T-helper 2 cell (primary cell): ENCODE measurements at regions not wholly inside any gene's neighbourhood (a gene's known extent, or its start where the extent isn't known, plus 50 kb on each side); places are given as distances from the start of the nearest gene placed in this dataset.

Experiments used
- DNase-seq, 5 experiments: peaks; one replicate each; pipeline versions ENCODE4 v3.0.0 to v3.0.0-alpha.2; 2012 to 2022

DNA sequence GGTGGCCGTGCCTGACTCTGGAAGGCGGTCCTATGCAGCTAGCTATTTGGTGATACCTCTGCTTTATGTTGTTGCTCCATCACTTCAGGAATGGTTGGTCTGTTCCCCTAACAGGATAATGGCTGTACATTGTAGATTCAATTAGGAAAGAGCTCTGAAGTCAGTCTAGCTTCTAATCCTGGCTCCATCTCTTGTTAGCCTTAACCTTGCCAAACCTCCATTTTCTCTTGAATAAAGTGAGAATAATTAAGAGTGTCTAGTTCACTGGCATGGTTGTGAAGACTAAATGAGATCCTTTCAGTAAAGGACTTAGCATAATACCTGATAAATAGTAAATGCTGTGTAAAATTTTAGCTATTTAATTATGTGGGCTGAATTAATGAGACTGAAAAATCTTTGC lies 262.5 kb upstream of the ARHGAP20 start:
- no peak for DNase-seq

DNA sequence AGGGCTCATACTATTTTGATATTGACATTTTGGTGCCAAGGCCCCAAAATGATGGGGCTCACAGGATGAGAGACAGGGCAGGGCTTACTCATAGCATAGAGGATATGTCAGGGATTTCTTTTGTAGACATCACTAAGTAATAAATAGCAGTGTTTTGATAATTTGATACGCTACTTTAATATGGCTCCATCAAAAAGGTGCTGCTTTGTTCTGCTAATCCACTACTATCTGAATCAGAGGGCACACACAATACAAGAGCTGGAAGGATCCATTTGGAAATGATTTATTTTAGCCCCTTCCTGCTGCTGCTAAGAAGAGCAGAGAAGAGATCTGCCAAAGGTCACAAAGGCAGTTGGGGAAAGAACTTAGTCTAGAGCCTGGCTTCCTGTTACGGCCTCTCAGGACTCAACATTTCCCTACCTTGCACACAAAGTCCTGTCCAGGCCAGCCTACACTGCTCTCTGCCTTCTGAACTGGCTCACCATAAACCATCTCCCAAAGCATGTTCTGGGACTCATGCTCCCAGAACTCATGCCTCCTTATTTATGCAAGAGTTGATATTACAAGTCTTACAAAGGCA lies 261.3 kb upstream of the ARHGAP20 start:
- no peak for DNase-seq

DNA sequence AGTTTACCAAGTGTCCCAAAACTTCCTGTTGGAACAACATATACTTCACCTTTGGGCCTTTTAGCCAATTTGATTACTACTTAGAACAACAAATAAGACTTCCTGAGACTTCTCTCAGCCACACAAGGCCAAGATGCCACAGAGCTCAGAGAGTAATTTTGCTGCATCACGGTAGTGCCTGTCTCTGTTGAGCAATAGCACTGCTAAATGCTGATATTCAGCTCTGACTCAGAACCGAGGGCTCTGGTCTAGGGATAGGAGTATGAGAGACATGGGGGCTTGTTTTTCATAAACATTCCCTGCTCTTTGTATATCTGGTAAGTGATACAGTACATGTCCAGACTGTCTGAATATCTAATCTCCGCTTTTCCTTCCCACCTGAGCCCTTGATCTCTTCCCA lies 260.4 kb upstream of the ARHGAP20 start:
- DNase-seq, result no peak

DNA sequence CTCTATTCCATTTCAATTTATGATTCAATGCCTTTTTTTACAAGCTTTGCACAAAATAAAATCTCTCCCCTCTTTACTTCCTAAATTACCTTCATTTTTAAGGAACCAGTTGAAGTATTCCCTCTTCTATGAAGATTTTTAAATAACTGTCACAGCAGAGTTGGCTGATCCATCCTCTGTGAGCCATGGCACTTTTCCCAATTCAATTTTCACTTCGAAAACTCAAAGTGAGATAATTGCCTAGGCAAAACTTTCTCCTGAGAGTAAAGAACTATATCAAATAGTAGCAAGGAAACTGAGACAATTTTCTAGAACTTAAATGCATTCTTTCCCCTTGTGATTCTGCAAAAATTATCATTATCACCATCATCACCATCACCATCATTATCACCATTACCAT lies 259.9 kb upstream of the ARHGAP20 start:
- no peak for DNase-seq

DNA sequence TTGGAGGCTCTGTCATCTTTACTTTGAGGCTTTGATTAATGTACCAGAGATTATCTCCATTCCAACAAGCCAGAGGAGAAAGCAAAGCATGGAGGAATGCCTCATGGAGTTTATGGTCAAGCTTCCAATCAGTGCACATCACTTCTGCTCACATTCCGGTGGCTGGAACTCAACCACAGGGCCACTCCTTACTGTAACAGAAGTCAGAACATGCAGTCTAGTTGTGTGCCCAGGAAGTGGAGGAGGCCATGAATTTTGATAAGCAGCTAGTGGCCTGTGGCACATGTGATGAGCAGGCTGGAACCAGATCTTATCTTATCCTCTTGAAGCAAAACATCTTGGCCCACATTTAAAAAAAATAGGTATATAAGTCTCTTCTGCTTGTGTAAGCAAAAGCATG lies 258.9 kb upstream of the ARHGAP20 start:
- peak in 1 of 5 experiments; percentile 48 for DNase-seq

DNA sequence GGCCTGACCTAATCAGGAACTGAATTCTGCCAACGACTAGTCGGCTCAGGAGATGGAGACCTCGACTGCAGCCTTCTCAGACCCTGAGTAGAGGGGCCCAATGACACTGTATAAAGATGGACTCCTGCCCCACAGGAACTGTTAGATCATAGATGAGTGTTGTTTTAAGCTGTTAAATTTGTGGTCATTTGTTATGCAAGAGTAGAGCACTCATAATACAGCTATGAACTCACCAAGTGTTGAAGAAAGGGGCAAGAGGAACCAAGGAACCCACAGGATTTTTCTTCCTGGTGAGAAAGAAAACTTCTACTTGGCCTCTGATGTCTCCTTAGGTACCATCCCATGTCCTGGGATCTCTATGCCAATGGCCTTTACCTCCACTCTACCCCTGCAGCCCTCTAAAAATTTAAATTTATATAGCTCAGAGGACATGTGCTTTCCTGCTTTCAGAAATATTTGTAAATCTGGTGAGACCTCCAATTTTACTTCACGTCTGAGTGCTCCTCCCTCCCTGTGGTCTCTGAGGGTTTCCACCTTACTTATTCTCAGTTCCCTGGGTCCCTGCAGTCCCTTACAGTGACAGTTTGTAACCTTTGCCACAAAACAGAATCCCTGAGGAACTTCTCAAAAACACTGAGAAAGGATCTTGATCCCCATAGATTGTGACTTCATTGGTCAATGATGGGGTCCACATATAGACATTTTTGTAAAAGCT lies 256.3 kb upstream of the ARHGAP20 start:
- no peak for DNase-seq

DNA sequence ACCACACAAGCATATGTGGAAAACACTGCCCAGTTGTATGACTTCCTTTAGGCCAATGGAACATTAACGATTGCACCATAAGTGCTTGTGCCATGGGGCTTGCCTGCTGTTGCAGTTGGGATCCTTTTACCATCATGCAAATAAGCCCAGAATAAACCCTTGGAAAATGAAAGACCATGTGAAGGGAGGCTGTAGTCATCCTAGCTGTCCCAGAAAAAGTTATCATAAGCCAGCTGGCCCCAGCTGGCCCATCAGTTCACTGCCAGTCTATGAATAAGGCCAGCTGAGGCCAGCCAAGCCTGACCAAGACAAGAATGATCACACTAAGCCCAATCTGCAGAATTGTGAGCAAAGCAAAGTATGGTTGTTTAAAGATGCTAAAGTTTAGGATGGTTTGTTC lies 253.9 kb upstream of the ARHGAP20 start:
- no peak for DNase-seq

DNA sequence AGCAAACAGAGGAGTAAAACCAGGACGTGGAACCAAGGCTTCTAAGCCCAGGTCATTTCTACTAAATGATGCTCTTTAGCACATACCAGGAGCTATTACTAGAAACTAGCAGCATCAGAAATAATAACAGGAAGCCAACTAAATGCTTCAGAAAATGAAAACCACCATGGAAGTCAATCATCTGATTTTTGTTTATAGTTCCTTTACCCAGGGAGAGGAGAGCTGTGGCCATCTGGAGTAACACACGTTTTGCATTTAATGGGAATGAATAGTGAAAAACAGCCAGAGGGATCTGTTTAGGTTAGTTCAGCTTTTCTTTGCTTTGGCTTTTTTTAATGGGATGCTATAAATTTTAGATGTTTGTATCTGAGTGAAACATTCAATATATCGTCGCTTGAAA lies 250.7 kb upstream of the ARHGAP20 start:
- DNase-seq, result no peak

DNA sequence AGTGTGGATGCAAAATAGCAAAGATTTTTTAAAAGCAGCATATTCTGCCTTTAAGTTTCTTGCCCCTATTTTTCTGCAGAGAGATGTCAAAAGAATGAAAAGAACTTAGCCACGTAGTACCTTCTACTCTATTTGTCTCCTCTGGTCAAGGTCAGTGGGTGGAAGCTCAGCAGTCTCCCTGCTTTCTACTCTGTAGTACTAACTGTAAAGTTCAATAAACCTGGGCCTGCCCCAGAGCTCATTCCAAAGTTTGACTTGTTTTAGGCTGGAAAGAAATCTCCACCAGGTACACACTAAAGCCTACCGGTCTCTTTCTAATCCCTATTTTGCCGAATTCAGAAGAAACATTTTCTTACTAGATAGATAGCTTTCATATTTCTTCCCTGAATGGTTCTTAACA lies 247.9 kb upstream of the ARHGAP20 start:
- no peak for DNase-seq

DNA sequence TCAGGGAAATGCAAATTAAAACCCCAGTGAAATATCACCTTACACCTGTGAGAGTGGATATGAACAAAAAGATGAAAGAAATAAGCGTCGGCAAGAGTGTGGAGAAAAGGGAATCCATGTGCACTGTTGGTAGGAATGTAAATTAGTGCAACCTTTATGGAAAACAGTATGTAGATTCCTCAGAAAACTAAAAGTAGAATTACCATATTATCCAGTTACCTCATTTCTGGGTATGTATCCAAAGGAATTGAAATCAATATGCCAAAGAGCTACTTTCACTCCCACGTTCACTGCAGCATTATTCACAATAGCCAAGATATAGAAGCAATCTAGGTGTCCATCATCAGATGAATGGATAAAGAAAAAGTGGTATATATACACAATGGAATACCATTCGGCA lies 246.0 kb upstream of the ARHGAP20 start:
- DNase-seq, result no peak

DNA sequence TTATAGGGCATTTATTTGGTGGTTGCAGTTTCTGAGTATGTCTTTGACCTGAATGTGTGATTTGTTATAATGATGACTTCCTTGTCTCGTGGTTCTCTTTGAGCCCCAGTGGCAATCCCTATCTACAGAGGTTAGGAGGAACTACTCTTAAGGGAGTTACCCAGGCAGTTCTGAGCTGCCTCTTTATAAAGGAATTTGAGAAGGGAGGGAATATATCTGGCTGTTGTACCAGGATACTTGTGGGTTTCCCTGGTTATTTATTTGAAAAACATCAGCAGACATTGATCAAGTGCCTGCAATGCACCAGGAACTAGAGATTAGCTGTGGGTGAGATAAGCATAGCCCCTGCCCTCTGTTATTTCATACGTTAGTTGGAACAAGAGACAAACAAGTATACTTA lies 243.5 kb upstream of the ARHGAP20 start:
- no peak for DNase-seq

DNA sequence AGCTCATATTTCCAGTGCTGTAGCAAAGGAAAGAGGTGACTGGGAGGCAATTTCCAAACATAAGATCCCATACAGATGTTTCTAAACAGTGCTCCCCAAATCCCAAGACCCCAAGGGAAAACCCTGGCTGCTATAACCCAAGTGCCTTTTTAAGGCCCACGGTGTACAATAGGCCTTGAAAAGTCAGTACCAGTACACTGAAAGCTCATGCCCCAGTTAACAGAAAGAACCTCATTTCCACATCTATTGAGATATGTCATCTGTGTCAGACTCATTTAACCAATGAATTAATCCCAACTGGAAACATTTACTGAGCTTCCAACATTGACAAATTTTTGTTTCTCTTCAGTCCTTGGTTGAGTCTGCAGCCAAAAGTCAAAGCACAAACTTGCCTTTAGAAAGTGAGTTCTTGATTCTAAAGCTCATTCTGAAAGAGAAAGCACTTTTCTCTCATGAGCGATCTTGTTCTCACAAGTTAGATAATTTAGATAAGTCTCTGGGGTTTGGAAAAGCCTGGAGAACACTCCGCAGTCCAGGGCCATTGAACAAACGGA lies 239.8 kb upstream of the ARHGAP20 start:
- DNase-seq, result peak in 1 of 5 experiments; percentile 2

DNA sequence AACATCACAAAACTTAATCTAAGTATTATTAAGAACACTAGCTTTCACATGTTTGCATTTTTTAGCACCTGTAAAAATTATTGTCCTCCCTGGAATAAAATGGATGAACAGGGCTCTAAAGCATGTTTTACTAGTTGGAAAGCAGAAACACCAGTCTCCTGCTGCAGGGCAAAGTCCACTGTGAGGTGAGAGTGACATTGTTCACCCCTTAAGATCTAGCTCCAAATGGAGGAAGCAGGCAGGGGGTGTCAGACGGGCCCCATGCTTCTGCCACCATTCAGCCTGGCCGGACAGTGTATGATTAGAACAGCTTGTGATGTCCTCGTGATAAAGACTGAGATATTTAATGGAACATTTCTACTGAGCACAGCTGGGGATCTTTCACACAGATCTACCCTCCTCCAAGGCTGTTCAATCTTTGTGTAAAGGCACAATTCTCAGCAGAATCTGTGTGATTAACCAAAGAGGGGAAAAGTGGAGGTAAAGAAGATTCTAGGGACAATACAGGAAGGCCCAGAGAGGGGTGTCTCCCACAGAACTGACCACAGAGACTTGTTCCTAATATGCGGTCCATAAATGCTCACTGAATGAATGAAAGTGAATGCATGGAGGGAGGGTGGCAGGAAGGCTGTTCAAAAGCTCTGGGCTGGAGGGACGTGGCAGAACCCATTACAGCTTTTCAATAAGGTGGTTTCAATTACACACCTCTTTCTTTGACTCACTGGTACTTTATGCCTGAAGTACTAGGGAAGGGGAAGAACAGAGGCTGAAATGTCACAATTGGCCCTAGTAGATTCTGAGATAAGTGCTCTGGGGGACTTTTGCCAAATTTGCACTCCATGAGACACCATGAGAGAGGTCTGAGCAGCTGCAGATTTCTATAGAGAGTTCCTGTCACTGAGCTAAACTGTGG lies 239.1 kb upstream of the ARHGAP20 start:
- DNase-seq, result no peak

DNA sequence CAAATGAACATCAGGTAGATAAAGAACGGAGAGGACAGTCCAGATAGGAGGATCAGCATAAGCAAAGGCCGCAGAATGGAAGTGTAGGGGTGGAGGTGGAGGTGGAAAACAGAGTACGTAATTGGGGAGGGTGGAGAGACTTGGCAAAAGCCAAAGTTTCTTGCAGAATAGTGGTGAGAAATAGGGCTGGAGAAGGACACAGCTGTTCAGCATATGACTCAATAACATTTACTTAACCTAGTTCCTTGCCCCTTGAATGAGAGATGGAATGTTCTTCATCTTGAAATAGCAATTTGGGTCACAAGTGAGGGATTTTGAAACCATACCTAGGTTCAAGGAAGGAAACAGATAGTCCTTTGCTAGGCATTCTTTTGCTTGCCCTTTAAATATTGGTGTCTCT lies 235.9 kb upstream of the ARHGAP20 start:
- no peak for DNase-seq

DNA sequence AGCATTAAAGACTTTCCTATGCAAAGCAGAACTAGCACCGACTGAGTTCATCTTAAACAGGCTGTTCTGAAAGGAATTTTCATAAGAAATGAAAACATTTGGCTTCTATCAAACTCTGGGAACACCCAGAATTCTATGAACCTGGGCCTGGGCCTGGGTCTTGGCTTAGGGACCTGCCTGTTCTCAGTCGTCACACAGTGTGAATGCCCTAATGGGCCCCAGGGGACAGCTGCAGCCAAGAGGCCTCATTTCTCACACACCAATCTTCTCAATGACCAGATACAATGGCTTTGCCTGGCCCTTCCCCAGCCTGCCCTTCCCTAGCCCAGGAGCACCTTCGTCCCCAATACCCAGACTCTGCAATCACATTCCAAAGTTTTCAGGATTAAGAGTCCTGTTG lies 234.9 kb upstream of the ARHGAP20 start:
- DNase-seq, result no peak

DNA sequence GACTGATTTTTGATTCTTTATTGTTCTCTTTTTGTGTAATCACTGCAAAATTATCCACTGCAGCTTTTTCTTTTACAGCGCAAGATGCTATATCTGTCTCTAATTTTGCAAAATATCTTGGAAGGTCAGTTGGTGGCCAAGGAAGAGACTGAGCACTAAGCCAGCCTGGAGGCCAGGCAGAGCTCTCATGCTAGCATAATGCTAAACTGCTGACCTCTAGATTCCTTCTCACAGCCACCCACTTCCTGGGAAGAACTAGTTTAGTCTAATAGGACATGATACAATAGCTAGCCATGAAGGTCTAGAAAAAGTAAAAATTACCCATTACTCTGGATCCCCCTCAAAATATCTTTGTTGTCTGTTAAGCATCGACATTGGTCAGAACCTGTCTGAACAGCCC lies 227.2 kb upstream of the ARHGAP20 start:
- DNase-seq, result no peak

DNA sequence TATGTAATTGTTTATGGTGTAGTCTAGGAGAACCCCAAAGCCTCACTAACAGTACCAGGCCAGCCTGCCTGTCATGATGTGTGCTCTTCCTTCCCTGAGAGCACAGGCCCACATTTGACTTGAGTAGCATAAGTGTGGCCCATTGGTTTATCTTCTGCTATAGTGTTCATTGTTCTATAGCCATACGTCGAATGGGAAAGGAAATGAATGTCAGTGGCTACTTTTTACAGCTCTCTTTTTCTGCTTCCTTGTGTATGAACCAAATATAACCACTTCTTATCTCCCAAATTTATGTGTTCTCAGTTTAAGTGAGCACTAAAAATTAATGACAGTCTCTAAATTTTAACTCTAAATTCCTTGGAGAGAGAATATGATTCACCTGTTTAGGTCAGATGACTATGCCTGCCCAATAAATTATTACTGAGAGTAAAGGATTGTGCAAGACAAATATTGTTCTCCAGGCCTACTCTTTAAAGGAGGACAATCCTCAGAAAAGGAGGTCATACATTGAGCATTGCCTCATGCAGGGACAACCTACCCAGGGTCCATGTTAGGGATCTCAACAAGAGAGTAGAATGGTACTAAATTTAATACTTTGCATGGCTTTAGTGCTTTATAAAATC lies 222.9 kb upstream of the ARHGAP20 start:
- no peak for DNase-seq

DNA sequence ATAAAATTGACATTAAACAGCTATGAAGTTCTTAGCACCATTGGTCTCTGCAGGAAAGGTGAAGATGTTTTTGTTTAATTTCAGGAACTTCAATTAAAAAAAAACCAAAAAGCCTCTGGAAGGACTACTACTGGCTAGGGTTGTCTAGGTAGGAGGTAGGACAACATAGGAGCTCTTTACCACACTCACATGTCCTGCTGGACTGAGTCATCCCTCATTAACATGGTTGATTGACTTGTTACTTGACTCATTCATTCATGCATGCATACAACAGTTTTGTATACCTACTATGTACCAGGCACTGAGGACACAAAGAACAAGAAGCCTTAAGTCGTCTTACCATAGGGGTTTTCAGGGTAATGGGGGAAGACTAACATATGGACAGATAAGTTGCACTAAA lies 216.9 kb upstream of the ARHGAP20 start:
- DNase-seq, result no peak

DNA sequence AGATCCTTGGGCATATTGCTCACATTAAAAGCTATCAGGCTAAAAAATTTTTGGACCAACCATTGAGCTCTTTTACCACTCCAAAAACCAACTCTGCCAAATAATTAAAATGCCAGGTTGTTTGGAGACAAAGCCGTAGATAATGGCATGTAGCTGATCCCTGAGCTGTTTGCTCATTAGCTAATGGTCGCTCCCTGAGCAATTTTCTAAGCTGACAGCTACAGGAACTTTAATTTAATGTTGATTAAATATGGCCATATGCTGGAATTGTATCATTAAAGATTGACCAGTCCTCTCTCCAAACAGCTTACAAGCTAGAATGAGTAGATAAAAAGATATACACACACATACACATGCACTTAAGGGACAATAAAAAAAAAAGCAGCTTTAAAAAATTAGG lies 216.2 kb upstream of the ARHGAP20 start:
- DNase-seq, result no peak

DNA sequence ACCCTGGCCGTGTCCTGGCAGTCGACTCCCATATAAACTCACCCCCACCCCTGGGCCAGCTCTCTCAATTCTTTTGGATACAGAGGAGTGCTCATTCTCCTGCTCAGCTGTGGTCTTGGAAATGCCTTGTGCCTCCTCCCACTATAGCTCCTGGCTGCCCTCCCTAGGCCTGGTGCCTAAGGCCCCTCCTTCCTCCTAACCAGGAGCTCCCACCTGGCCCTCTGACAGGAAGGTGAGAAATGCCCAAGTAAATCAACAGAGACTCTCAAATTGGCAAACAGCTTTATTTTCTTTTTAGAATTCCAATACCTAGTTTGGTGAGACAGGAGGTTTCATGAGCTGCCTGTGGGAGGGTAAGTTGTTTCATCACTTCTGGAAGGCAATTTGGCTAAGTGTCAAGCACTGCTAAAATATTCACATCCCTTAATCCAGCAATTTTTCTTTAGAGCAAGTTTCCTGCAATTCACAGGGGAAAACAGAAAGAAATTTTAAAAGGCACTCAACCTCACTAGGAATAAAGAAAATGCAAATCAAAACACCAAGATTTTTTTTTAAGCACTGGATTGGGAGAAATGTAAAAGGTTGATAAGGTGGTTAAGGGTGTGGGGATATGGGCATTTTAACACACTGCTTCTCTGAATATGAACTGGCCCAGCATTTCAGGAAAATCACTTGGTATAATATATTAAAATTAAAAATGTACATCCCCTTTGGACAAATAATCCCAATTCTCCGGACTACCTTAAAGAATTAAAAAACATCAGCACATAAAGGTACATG lies 209.7 kb upstream of the ARHGAP20 start:
- no peak for DNase-seq

DNA sequence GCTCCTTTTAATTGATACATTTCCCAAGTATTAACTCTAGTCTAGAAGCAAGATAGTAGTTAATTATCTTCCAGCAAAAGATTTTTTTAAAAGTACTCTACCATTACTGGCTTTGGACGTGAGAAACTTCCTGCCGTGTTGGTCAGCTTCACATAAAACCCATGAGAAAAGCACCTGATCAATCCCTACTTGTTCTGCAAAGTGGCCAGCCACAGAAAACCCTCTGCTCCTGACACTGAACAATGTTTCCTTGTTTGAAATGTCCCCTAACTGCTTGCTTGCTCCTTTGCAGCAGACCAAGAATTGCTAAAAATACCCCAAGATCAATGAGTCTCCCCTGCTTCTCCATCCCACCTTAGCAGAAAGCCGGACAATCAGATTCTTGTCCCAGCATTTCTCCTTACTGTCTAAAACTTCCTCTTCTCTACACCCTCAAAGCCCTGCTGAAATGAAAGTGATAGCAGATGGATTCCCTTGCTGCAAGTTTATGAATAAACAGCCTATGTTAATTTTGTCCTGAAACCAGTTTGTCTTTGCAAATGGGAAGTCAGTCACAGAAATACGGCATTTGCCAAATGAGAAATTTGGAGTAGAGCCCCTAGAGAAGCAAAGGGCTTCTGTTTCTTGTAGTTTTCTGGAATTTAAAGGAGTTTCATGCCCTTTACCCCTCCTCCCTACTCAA lies 207.1 kb upstream of the ARHGAP20 start:
- no peak for DNase-seq

DNA sequence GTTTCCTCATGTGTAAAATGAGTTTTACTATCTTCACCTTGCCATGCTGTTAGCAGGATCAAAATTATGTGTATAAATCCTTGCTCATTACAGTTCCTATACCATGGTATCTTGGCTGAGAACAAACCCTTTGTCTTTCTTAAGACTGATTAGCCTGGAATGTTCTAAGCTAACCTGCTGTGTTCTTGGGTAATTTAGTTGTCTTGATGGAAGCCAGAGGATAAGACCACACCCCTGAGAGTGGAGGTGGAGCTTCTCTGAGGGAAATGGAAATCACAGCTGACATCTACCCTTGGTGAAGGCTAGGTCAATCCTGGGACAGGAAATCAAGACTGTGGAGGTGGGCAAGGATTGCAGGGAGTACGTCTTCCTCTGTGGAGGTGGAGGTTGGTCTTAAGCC lies 206.1 kb upstream of the ARHGAP20 start:
- DNase-seq, result no peak
